Effector memory CD8-positive, alpha-beta T cell (primary cell): ENCODE measurements at regions not wholly inside any gene's neighbourhood (a gene's known extent, or its start where the extent isn't known, plus 50 kb on each side); places are given as distances from the start of the nearest gene placed in this dataset.

Experiments used
- ATAC-seq: fragments of 150-1000 bp; cut with Tn5 transposase; replicated peaks from 2 replicates; pipeline ENCODE4 v1.10.0; 2021; ENCODE audit warnings: mild to moderate bottlenecking, moderate library complexity
- DNase-seq, 3 experiments: peaks; one replicate each; pipeline ENCODE4 v3.0.0; 2021
- H3K27ac Mint-ChIP-seq, 2 donors: one replicate each; pipeline ENCODE4 v1.8.0; 2022; ENCODE audit warnings: mild to moderate bottlenecking in 2 of 2, mixed read lengths in 2 of 2, moderate library complexity in 2 of 2
- H3K27me3 Mint-ChIP-seq, 2 donors: one replicate each; pipeline ENCODE4 v1.8.0; 2022; ENCODE audit warnings: mixed read lengths in 2 of 2
- H3K36me3 Mint-ChIP-seq: one replicate; pipeline ENCODE4 v1.8.0; 2022; ENCODE audit warnings: mild to moderate bottlenecking, moderate library complexity, mixed read lengths; ENCODE audit not compliant: insufficient read depth
- H3K4me1 Mint-ChIP-seq, 2 donors: one replicate each; pipeline ENCODE4 v1.8.0; 2022; ENCODE audit warnings: low read depth in 2 of 2, mixed read lengths in 2 of 2
- H3K4me3 Mint-ChIP-seq, 2 donors: one replicate each; pipeline ENCODE4 v1.8.0; 2022; ENCODE audit warnings: mild to moderate bottlenecking in 2 of 2, mixed read lengths in 2 of 2, moderate library complexity in 2 of 2
- H3K9me3 Mint-ChIP-seq, 2 donors: one replicate each; pipeline ENCODE4 v1.8.0; 2022; ENCODE audit warnings: mixed read lengths in 2 of 2

DNA sequence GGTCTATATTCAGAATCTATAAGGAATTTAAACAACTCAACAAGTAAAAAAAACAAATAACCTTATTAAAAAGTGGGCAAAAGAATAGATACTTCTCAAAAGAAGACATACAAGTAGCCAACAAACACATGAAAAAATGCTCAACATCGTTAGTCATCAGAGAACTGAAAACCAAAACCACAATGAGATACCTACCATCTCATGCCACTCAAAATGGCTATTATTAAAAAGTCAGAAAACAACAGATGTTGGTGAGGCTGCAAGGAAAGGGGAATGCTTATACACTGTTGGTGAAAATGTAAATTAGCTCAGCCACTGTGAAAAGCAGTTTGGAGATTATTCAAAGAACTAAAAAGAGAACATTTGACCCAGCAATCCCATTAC lies 201.6 kb downstream of the QDPR start:
- H3K36me3 Mint-ChIP-seq: no peaks in the 10 kb centered on the region
- DNase-seq (no peak), ATAC-seq (no peak)
- H3K4me3 Mint-ChIP-seq: no peak overlapping the region
- H3K27ac Mint-ChIP-seq: no peak overlapping the region
- H3K27me3 Mint-ChIP-seq: peaks cover 2 to 4% of the 10 kb centered on the region in 2 donors
- H3K4me1 Mint-ChIP-seq: peaks cover 0 to 4% of the 10 kb centered on the region in 2 donors
- peaks cover 0 to 1% of the 10 kb centered on the region in 2 donors for H3K9me3 Mint-ChIP-seq

DNA sequence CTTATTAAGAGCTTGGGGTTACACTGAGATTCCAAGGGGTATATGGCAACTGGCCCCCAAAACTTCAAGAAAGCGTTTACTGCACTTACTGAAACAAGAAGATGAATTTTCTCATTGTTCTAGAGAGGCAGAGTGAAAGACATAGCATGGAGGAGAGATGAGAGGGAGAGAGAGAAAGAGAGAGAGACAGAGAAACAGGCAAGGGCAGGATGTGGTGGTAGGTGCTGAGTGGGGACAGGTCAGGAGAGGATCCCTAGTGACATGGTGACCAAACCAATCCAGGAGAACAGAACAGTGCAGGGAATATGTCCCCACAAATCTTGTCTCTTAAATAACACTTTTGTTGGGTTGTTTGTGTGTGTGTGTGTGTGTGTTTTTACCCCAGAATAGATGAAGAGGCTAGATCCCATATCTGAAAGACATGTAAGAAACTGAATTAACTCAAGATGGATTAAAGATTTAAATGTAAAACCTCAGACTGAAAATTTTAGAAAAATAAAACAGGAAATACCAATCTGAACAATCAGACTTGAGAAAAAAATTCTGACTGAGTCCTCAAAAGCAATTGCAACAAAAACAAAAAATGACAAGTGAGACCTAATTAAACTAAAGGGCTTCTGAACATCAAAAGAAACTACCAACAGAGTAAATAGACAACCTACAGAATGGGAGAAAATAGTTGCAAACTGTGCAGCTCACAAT lies 202.2 kb downstream of the QDPR start:
- ATAC-seq (no peak), DNase-seq (no peak)
- Mint-ChIP-seq H3K36me3 (no peaks in the 10 kb centered on the region), H3K4me1 (peaks cover 0 to 4% of the 10 kb centered on the region in 2 donors), H3K27ac (no peak overlapping the region), H3K27me3 (peaks cover 0 to 4% of the 10 kb centered on the region in 2 donors), H3K9me3 (peaks cover 0 to 1% of the 10 kb centered on the region in 2 donors), H3K4me3 (no peak overlapping the region)

GRCh38 chr4:17301869-17302268 lies 210.0 kb downstream of the QDPR start:
- H3K27me3 Mint-ChIP-seq: peaks cover 32 to 35% of the 10 kb centered on the region in 2 donors
- no peak overlapping the region for H3K27ac Mint-ChIP-seq
- no peaks in the 10 kb centered on the region for H3K36me3 Mint-ChIP-seq
- H3K9me3 Mint-ChIP-seq: peaks cover 0 to 1% of the 10 kb centered on the region in 2 donors
- DNase-seq (no peak), ATAC-seq (no peak)
- H3K4me1 Mint-ChIP-seq: no peaks in the 10 kb centered on the region
- H3K4me3 Mint-ChIP-seq: no peak overlapping the region

DNA sequence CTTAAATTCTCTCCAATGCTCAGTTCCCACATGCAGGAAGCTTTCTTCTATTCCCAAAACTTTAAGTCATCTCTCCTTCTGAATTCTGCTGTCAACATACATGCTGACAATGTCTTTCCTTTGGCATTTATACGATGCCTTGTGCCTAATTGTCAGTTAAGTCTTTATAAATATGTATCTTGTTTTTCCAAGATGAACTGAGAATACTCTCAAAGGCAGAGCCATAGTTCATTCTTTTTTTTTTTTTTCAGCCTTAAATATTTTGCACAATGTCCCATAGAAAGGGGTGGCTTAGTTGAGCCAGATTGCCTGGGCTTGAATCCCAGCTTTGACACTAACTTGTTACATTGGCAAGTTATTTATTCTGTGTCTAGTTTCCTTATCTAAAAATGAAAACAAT lies 210.6 kb downstream of the QDPR start:
- H3K36me3 Mint-ChIP-seq: no peaks in the 10 kb centered on the region
- peaks cover 36 to 39% of the 10 kb centered on the region in 2 donors for H3K27me3 Mint-ChIP-seq
- ATAC-seq (no peak), DNase-seq (no peak)
- H3K9me3 Mint-ChIP-seq: peaks cover 0 to 1% of the 10 kb centered on the region in 2 donors
- no peak overlapping the region for H3K4me3 Mint-ChIP-seq
- no peak overlapping the region for H3K27ac Mint-ChIP-seq
- H3K4me1 Mint-ChIP-seq: no peaks in the 10 kb centered on the region

- Mint-ChIP-seq H3K9me3 (no peaks in the 10 kb centered on the region), H3K27me3 (peaks cover 31 to 45% of the 10 kb centered on the region in 2 donors), H3K4me1 (no peaks in the 10 kb centered on the region), H3K36me3 (no peaks in the 10 kb centered on the region), H3K27ac (no peak overlapping the region), H3K4me3 (no peak overlapping the region)
- ATAC-seq (no peak), DNase-seq (no peak)
Observed at GRCh38 chr4:17296921-17297890, 214.7 kb downstream of the QDPR start.

GRCh38 chr4:17293901-17294300 lies 218.0 kb downstream of the QDPR start:
- Mint-ChIP-seq H3K36me3 (no peaks in the 10 kb centered on the region), H3K27ac (no peak overlapping the region), H3K9me3 (no peaks in the 10 kb centered on the region), H3K4me3 (no peak overlapping the region), H3K27me3 (peaks cover 13 to 21% of the 10 kb centered on the region in 2 donors), H3K4me1 (no peaks in the 10 kb centered on the region)
- ATAC-seq (no peak), DNase-seq (no peak)

DNA sequence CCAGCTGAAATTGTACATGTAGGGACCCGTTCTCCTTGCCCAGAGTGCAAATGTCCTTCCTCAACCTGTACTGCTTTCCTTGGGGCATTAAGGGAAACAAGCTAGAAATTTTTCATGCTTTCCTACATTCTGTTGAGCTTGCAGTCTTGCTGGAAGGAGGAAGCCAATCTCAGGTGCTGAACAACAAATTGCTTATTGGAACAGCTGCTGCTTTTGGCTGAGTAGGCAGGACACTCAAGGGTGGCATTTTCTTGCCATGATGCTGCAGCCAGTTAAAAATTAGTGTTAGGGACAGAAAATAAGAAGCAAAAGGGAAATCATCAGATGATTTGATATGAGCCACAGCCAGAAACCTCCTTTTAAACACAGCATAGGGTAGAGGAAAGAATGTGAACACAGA lies 223.7 kb downstream of the QDPR start:
- ATAC-seq: no peak

GRCh38 chr4:17286752-17287460 lies 225.0 kb downstream of the QDPR start:
- peaks cover 14 to 29% of the 10 kb centered on the region in 2 donors for H3K27me3 Mint-ChIP-seq
- no peak overlapping the region for H3K4me3 Mint-ChIP-seq
- no peak overlapping the region for H3K27ac Mint-ChIP-seq
- no peak for ATAC-seq
- no peaks in the 10 kb centered on the region for H3K4me1 Mint-ChIP-seq
- peaks cover 0 to 2% of the 10 kb centered on the region in 2 donors for H3K9me3 Mint-ChIP-seq
- H3K36me3 Mint-ChIP-seq: no peaks in the 10 kb centered on the region
- DNase-seq: no peak

More for the DNA sequence above, 223.7 kb downstream of the QDPR start:
- Mint-ChIP-seq H3K9me3 (peaks cover 0 to 2% of the 10 kb centered on the region in 2 donors), H3K27me3 (peaks cover 9 to 25% of the 10 kb centered on the region in 2 donors), H3K36me3 (no peaks in the 10 kb centered on the region), H3K4me1 (no peaks in the 10 kb centered on the region), H3K4me3 (no peak overlapping the region), H3K27ac (no peak overlapping the region)
- DNase-seq: no peak

DNA sequence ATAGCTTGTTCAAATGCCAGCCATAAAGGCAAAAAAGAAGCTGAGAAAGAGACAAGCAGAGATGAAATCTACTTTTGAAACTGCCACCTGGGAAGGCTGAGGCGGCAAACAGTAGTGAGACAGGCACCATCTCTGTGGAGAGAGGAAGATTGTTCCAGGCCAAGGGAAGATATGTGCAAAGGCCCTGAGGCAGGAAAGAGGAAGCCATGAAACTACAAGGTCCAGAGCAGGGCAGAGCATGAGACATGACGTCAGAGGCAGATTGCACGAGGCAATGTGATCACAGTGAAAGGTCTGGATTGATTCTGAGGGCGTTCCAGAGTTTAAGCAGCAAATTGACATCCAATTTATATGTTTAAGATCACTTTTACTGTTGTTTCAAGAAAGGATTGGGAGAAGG lies 226.1 kb downstream of the QDPR start:
- Mint-ChIP-seq H3K4me1 (no peaks in the 10 kb centered on the region), H3K27ac (no peak overlapping the region), H3K9me3 (peaks cover 0 to 2% of the 10 kb centered on the region in 2 donors), H3K27me3 (peaks cover 14 to 38% of the 10 kb centered on the region in 2 donors), H3K36me3 (no peaks in the 10 kb centered on the region), H3K4me3 (no peak overlapping the region)
- ATAC-seq (no peak), DNase-seq (no peak)

GRCh38 chr4:17284323-17285175 lies 227.3 kb downstream of the QDPR start:
- Mint-ChIP-seq H3K27ac (no peak overlapping the region), H3K27me3 (peaks cover 14 to 38% of the 10 kb centered on the region in 2 donors), H3K4me3 (no peak overlapping the region), H3K36me3 (no peaks in the 10 kb centered on the region), H3K9me3 (peaks cover 0 to 2% of the 10 kb centered on the region in 2 donors), H3K4me1 (no peaks in the 10 kb centered on the region)
- ATAC-seq (no peak), DNase-seq (no peak)

DNA sequence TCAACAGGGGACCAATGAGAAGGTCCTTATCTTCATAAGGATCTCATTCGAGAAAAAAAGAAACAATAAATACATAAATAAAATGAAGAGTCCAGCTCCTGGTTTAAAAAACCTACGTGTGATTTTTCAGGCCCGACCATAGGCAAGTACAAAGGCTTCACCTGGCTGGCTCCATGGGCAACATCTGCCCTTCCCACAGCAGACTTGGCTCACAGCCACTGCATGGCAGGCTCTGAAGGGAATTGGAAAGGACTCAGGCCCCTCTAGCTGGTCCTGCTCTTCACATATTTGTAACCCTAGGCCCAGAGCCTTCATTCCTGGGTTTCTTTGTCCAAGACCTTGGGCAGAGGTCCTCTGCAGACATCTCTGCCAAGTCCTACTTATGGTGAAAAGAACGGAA lies 228.1 kb downstream of the QDPR start:
- Mint-ChIP-seq H3K4me3 (no peak overlapping the region), H3K4me1 (no peaks in the 10 kb centered on the region), H3K27ac (no peak overlapping the region), H3K36me3 (no peaks in the 10 kb centered on the region), H3K9me3 (peaks cover 0 to 2% of the 10 kb centered on the region in 2 donors), H3K27me3 (peaks cover 14 to 38% of the 10 kb centered on the region in 2 donors)
- DNase-seq (no peak), ATAC-seq (no peak)

GRCh38 chr4:17283251-17283650 lies 228.6 kb downstream of the QDPR start:
- H3K9me3 Mint-ChIP-seq: peaks cover 0 to 2% of the 10 kb centered on the region in 2 donors
- H3K36me3 Mint-ChIP-seq: no peaks in the 10 kb centered on the region
- peaks cover 14 to 38% of the 10 kb centered on the region in 2 donors for H3K27me3 Mint-ChIP-seq
- H3K27ac Mint-ChIP-seq: no peak overlapping the region
- no peak overlapping the region for H3K4me3 Mint-ChIP-seq
- ATAC-seq: no peak
- DNase-seq: no peak
- H3K4me1 Mint-ChIP-seq: no peaks in the 10 kb centered on the region
